Pulmonary artery endothelial cell (primary cell): ENCODE measurements at regions not wholly inside any gene's neighbourhood (a gene's known extent, or its start where the extent isn't known, plus 50 kb on each side); places are given as distances from the start of the nearest gene placed in this dataset.

Experiments
- DNase-seq: peaks from one replicate; pipeline ENCODE4 v3.0.0-alpha.2; 2011; ENCODE audit warnings: low read depth, low spot score

DNA sequence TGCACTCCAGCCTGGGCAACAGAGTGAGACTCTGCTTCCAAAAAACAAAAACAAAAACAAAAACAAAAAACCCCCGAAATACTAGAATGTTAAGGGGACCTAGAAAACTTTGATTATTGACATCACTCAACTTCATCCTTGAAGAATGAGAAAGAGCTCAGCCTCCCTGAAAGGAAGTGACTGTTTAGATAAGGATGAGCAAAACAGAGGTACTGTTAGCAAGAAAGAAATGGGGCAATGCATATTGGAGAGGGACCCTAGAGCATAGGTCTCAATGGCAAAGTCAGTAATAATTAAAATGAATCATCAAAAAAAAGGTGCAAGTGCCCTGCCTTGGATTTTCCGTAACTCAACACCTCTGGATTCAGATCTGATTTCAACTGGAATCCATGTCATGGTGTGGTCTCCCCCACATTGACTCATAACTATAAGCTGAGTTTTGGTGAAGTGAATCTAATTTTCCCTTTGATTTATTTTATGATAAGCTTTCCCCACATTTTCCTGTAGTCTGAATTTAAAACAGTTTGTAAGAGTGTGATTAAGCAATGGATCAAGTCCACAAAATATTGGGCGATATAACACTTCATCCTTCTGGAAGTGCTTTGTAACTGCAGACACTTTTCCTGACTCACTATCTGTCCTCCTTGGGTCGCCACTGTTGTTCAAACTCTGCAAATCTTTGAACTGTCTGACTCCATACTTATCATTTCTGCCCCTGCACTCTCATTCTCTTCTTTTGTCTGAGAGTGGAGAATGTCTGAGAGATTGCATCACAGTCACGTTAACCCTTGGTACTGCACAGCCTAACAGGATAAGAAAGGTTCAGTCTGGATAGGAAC lies 224.8 kb upstream of the LYZL1 start:
- no peak for DNase-seq

DNA sequence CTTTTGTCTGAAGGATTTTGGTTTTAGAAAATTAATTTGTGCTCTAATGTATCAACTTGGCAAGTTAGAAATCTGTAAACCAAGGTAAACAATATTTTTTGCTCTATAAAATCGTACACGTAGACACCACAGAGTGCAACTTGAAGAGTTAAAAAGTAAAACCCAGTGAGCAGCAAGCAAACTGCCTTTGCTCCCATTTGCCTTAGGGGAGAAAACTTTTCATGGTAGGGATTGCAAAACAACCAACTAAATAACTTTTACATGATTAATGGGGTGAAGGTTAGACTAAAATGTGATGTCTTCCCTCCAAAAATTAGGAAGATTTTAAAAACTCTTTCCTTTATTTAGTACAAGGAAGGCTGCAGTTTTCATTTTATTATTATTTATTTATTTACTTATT lies 224.2 kb upstream of the LYZL1 start:
- DNase-seq, result no peak

DNA sequence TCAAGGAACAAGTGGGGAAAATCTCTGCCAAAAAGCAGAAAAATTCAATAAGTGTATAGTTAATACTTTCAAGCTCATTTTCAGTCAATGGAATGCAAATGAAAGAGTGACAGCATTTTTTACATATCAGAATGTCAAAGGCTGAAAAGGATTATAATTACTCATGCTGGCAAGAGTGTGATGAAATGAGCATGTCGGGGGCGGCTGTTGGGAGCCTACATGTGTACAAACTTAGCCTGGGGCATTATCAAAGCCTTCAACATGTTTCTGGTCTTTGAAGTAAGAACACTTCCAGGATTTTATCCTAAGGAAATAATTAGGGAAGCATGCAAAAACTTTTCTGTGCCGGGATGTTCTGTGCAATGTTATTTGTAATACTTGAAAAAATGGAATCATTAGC lies 221.7 kb upstream of the LYZL1 start:
- DNase-seq, result no peak

DNA sequence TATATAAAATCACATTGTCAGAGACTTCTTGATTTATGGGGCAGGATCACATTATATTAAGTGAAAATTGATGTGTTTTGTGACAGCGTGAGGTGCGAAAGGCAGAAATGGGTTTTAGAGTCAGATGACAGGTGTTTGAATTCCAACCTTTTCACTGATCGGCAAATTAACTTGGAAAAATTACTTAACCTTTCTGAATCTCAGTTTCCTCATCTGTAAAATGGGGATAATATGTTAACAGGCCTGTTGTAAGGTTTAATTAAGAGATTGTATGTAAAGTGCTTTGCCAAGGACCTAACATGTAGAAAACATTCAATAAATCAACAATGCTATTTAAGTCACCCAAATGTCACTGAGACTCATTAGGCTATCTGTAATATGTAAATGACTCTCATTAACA lies 221.2 kb upstream of the LYZL1 start:
- no peak for DNase-seq

DNA sequence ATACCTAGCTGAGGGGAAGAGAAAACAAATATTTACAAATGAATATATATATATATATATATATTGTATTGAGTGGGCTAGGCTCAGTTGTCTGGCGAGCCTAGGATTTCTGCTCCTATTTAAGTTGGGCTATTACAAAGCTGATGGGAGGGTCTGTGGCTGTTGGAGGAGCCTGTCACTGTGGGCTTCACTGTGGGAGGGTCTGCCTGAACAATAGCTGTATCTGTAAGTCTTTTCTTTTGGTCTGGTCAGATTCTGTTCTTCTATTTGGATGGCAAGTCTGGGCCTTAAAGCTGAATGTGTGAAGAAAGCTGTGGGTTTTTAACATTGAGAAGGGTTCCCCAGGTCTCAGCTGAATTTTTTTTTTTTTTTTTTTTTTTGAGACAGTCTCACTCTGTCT lies 220.6 kb upstream of the LYZL1 start:
- no peak for DNase-seq

DNA sequence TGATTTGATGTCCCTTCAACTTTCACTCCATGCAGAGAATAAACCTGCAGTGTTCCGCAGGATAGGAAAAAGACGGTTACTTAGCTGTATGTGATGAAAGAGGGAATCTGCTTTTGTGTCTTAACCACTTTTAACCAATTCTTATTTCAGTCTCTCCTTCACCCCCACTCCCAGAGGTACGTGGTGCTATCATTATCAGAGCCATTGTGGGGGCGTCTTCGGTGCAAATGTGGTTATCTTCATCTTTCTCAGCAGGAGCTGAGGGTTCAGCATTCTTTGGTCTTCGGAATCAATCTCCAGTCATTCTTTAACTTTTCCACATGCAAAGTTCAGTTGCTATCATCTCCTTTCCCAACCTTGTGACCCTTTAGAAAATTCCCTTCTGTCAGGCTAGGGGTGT lies 219.9 kb upstream of the LYZL1 start:
- no peak for DNase-seq

DNA sequence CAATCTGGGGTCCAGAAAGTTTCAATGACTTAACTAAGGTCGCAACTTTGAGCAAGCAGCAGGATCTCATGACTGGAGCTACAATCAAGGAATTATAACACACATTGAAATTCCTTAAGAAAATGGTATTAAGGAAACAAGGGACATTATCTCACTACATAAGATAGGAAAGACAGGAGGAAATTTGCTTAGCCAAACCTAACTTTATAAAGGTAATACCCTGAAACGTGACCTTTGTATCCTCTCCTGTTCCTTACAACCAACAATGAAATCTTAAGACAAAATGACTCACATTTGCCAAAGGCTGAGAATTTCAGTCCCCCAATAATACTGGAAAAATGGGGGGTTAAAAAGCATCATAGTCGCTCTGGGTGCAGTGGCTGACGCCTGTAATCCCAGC lies 218.9 kb upstream of the LYZL1 start:
- no peak for DNase-seq

DNA sequence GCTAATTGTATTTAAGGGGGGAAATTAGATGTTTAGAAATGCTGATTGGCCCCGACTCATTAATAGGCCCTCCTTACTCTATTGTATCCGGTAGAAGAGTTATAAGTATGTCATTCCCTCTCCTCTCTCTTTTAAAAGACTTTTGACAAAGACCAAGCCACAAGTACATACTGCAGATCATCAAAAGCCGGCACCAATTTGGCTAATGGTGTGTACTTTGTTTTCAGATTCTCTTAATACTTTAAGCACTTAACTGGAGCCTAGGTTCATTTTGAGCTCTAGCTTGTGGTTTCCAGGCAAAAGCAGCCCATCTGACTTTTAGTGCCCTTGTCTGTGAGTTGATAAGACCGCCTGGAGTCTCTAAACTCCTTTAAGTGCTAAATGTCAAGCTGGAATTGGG lies 210.0 kb upstream of the LYZL1 start:
- no peak for DNase-seq

DNA sequence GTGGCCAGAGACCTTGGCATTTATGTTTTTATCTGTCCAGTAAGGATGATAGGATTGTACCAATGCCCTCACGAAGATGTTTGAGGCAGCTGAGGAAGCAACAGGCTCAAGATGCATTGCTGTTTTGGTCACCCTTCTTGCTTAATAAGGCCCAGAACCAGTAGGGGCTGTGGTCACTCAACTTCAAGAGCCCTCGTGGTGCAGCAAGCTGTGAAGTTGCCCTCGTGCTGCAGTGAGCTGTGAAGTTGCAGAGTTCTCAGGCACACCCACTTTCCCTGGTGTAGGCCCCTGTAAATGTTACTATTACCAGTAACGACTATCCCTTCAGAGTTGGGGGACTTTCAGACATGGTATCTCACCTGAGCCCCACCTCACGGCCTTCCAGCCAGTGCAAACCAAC lies 207.6 kb upstream of the LYZL1 start:
- DNase-seq, result no peak

DNA sequence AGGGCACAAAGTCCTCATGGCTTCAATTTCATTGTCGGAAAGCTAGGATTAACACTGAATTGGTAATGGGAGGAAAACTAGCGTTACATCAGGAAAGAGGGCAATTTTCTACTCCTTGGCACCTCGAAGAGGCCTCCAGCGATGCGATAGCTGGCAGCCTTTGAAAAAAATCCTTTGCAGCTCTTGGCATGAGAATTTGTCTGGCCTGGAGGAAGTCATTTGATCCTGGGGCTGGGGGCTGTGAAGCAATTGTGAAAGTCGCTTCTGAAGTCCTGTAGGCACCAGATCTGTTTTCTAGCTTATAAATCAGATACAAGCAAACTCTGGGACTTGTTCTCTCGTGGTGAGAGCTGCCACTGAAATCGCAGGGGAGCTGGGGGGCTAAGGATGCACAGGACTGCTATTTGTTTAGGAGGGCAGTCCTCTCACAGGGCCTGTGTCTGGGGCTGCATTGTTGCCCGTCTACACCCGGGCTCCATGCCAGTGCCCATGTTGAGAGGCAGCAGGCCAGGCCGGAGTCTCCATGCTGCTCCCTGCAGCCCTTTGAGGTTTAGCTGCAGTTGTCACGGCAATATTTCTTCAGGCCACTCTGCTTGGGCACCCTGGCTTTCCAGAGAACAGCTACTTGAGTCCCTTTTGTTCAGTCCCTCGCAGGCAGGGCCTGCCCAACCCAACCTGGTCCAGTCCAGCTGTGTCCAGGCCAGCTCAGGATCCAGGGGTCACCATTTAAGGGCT lies 206.8 kb upstream of the LYZL1 start:
- no peak for DNase-seq

DNA sequence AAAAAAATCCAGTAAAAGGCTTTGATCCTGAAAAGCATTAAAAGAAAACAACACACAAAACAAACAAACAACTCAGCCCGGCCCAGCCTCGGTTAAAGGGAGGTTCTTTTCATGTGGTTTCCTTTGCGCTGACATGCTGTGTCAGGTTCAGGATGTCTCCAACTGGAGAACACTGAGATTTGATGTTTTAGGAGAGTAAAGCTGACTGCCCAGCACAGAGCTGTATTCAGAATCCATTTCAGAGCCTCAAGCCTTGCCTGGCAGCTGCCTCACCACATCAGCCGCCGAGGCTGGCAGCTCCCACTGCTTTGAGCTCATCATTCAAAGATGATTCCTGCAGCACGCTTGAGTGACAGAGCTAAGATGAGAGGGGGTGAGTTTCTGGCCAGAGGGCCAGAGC lies 205.8 kb upstream of the LYZL1 start:
- DNase-seq, result no peak

DNA sequence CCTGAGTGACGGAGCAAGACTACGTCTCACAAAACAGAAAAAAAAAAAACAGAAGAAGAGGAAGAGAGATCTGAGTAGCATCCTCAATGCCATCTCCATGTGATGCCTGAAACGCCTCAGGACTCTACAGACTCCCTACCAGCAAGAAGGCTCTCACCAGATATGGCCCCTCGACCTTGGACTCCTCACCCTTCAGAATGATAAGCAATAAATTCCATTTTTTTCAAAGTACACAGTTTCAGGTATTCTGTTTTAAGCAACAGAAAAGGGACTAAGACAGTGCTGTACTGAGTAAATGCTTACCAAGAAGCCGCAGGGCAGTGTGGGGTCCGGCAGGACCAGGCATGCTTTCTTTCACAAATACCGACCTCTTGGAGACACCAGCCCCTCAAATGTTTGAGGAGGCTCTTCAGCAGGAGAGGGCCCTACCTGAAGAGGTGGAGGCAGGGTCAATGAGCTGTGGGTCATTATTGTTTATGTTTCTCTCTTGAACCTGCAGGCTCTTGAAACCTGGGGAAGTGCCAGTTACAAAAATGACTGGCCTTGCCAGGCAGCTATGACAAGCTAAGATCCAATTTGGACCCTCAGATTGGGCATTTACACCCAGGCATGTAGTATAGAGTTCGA lies 204.1 kb upstream of the LYZL1 start:
- no peak for DNase-seq

DNA sequence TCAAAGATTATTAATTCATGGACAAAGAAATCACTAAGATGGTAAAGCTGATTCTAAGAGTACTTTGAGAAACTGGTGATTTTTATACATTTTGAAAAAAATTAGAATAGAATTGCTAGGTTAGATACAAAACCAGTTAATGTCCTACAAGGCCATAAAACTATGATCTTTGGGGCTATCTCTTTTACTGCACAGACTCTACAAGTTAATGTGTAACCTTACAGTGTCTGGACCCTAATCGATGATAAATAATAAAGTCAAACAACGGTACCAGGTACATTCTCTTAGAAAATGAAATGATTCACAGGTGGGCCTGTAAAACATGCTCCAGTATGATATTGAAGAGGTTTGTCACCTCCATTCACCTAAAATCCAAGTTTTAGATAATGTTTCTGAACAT lies 199.8 kb upstream of the LYZL1 start:
- DNase-seq, result no peak

DNA sequence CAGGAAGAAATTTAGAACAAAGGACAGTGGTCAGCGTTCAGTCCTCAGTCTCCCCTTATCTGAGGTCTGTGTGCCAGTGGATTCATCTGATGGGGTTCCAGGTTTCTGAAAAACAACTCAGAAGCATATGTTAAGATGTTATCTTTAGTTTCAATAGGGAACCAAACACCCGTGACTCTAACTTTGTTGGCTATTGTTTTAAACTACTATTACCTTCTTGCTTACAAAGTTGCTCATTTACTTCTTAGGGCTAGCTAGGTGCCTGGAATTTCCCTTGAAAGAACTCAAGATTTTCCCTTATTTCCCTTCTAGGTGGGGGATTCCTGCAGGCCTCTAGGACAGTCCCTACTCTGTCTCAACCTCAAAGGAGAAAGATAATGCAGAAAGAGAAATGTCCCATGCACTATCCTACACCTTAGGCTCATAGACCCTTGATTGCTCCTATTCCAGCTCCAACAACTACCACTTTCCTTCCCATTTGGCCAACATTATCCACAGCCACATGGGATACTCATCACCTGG lies 192.5 kb upstream of the LYZL1 start:
- no peak for DNase-seq

DNA sequence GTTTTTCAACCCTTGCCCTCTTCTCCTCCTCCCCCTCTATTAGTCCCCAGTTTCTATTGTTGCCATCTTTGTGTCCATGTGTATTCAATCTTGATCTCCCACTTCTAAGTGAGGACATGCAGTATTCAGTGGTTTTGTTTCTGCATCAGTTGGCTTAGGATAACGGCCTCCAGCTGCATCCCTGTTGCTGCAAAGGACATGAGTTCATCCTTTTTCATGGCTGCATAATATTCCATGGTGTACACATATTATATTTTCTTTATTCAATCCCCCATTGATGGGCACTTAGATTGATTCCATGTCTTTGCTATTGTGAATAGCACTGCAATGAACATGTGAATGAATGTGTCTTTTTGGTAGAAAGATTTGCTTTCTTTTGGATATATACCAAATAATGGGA lies 190.4 kb upstream of the LYZL1 start:
- DNase-seq, result no peak

DNA sequence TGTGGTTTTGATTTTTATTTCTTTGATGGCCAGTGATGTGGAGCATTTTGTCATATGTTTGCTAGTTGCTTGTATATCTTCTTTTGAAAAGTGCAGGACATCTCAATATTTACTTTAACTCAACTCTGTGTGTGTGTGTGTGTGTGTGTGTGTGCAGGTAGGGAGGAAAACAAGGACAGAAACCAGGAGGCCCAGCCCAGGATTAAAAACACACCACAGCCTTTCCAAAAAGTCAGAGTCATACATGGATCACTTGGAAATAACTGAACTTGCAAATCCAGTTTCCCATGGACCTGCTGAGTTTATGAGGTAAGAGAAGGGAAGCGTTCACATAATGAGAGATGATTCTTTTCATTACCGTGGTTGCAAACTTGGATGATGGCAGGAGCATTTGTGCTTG lies 189.9 kb upstream of the LYZL1 start:
- DNase-seq, result no peak

DNA sequence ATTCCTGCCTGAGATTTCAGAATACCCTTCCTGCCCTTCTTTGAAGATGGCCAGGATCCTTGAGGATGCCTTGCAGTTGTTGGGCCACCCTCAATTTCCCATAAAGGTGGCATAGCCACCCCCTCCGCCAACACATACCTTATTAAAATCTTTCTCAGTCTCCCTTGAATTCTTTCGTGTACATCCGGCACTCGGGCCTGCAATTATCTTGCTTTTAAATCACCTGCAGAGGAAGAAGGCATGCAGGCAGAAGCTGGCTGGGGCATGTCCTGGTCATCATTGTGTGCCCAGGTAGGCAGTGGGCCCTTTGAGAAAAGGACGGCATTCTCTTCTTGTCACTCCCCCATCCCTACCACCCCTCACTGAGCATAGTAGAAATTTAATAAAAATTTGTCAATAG lies 189.5 kb upstream of the LYZL1 start:
- no peak for DNase-seq

DNA sequence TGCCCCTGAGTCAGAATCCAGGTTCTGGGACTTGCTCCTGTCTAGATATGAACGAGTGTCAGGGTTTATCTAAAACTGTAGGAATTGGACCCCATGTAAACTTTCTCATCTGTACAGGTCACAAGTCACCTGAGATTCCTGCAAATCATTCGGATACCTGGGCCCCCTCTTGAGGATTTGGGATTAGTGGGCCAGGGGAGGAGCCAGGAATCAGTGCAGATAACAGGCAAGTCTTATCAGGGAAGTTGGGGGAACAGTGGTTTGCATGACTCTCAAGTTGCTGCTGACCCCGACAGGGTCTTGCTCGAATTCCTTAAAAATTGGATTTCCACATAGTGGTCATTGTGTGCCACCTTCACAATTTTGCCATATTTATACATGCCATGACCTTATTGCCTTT lies 188.4 kb upstream of the LYZL1 start:
- DNase-seq, result no peak

DNA sequence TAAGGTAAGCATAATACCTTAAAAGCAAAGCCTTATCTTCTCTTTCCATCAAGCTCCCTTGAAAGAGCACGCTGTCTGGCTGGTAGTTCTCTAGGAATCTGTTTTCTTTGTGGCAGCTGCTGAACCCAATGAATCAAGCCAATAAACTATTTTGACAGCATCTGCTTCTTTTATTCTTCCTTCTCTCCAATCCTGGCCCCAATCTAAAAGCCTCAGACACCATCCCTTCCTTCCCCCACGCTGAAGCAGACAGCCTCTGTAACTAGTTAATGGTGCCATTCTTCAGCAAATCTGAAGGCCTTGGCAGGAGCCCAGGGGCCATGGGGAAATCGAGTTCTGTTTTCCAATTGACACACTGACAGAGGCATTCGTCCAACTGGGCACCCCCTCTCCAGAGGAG lies 186.6 kb upstream of the LYZL1 start:
- DNase-seq, result no peak

DNA sequence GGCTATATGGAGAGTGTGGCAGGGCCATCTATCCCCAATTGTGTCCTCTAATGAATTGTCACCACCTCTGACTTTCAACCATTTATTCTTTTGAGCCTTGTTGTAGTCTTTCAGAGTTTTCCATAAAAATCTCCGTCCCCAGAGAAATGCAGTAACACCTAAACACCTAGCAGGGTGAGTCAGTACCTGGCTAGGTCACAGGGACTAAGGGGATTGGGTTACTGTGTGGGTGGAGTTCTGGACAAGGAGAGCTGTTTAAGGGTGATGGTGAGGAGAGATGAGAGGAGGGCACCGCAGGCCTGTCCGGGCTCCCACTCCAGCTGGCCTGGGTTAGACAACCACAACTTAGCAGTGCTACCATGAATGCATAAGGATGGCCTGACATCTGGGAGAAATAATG lies 186.2 kb upstream of the LYZL1 start:
- no peak for DNase-seq

DNA sequence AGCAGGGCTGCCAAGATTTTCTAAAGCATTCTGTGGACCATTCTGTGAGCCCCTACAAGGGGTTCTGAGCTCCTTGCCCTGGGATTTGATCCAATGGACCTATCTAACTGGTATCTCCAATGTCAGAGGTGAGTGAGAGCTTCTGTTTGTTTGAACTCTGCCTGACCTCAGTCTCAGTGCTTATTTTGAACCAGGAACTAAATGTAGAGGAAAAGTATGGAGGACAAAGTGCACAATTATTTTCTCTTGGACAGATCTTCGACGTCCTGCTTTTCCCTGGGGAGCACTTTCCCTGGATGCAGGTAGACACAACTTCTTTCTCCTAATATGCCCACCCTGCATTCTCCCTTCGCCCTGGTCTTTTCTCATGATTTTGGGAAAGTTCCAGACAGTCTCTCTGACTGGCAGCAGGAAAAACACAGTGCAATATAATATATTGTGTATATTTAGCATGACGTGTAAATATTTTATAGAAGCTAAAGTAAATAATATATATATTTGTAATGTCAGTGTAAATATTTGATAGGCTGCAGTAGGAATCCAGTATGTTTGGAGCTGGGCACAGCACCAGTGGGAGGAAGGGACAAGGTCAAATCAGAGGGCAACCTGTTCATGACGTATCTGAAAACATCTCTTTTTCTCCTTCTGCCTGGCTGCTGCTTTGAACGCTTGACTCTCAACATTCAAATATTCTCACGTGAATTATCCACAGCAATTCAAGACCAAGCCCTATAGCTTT lies 184.0 kb upstream of the LYZL1 start:
- DNase-seq, result no peak
